ENCODE measurements at regions not wholly inside any gene's neighbourhood (a gene's known extent, or its start where the extent isn't known, plus 50 kb on each side); places are given as distances from the start of the nearest gene placed in this dataset.
"Not testable (repeated sequence)": the region's sequence is repeated elsewhere in the genome, so short reads cannot be mapped to it uniquely, and the experiment has no call there.

GRCh38 chr1:104212239-104212638 is 462.5 kb downstream of the AMY1C start:
- DNase-seq (ENCODE audit: low read depth in 1 of 2, low spot score in 1 of 2), result no peak
- Histone ChIP-seq H3K27ac (replicated peaks) (no peak overlapping the region), H3K4me3 (replicated peaks; ENCODE audit: insufficient read depth, low read length) (no peak overlapping the region), H3K27me3 (ENCODE audit: insufficient read depth, poor library complexity, severe bottlenecking) (no peaks in the 10 kb centered on the region)
- TF ChIP-seq SPI1 (IDR thresholded peaks at IDR 0.05; ENCODE audit: borderline replicate concordance, low read depth), result no peak
- TF ChIP-seq REST (IDR thresholded peaks at IDR 0.05; ENCODE audit: insufficient replicate concordance, low read depth), result no peak
- TF ChIP-seq GABPA (IDR thresholded peaks at IDR 0.05; ENCODE audit: low read depth), result no peak
- no peak for TF ChIP-seq CTCF (IDR thresholded peaks at IDR 0.05; ENCODE audit: insufficient read depth, low read length)
- no peak for TF ChIP-seq POLR2AphosphoS5 (IDR thresholded peaks at IDR 0.05; ENCODE audit: low read depth)

- not testable (repeated sequence) for H3K27me3 ChIP-seq (ENCODE audit: insufficient read depth, poor library complexity, severe bottlenecking); DNase-seq (ENCODE audit: low read depth in 1 of 2, low spot score in 1 of 2); H3K27ac ChIP-seq (replicated peaks); H3K4me3 ChIP-seq (replicated peaks; ENCODE audit: insufficient read depth, low read length)
Observed at GRCh38 chr1:104217395-104217986, 467.8 kb downstream of the AMY1C start.

- Histone ChIP-seq H3K4me3 (replicated peaks; ENCODE audit: insufficient read depth, low read length) (no peak overlapping the region), H3K27ac (replicated peaks) (no peak overlapping the region), H3K27me3 (ENCODE audit: insufficient read depth, poor library complexity, severe bottlenecking) (no peaks in the 10 kb centered on the region)
- no peak for TF ChIP-seq REST (IDR thresholded peaks at IDR 0.05; ENCODE audit: insufficient replicate concordance, low read depth)
- no peak for TF ChIP-seq POLR2AphosphoS5 (IDR thresholded peaks at IDR 0.05; ENCODE audit: low read depth)
- no peak for TF ChIP-seq CTCF (IDR thresholded peaks at IDR 0.05; ENCODE audit: insufficient read depth, low read length)
- no peak for TF ChIP-seq SPI1 (IDR thresholded peaks at IDR 0.05; ENCODE audit: borderline replicate concordance, low read depth)
- DNase-seq (ENCODE audit: low read depth in 1 of 2, low spot score in 1 of 2), result no peak
Observed at GRCh38 chr1:104229860-104230259, 480.2 kb downstream of the AMY1C start.

GRCh38 chr1:104231676-104232075 is 482.0 kb downstream of the AMY1C start:
- no peaks in the 10 kb centered on the region for H3K27me3 ChIP-seq (ENCODE audit: insufficient read depth, poor library complexity, severe bottlenecking)
- TF ChIP-seq POLR2AphosphoS5 (IDR thresholded peaks at IDR 0.05; ENCODE audit: low read depth) (no peak), CTCF (IDR thresholded peaks at IDR 0.05; ENCODE audit: insufficient read depth, low read length) (no peak), SPI1 (IDR thresholded peaks at IDR 0.05; ENCODE audit: borderline replicate concordance, low read depth) (no peak), REST (IDR thresholded peaks at IDR 0.05; ENCODE audit: insufficient replicate concordance, low read depth) (no peak), GABPA (IDR thresholded peaks at IDR 0.05; ENCODE audit: low read depth) (no peak)
- no peak overlapping the region for H3K4me3 ChIP-seq (replicated peaks; ENCODE audit: insufficient read depth, low read length)
- no peak for DNase-seq (ENCODE audit: low read depth in 1 of 2, low spot score in 1 of 2)
- no peak overlapping the region for H3K27ac ChIP-seq (replicated peaks)
